ENCODE measurements at regions not wholly inside any gene's neighbourhood (a gene's known extent, or its start where the extent isn't known, plus 50 kb on each side); places are given as distances from the start of the nearest gene placed in this dataset.

GRCh38 chr18:21184396-21184996, 57.5 kb upstream of the GREB1L start:
- Histone ChIP-seq H3K27ac (no peak overlapping the region), H3K4me1 (no peaks in the 10 kb centered on the region), H3K9me3 (no peaks in the 10 kb centered on the region), H3K36me3 (no peaks in the 10 kb centered on the region), H3K9ac (ENCODE audit: low read depth in 2 of 2, low read length in 2 of 2) (no peak overlapping the region), H3K27me3 (no peaks in the 10 kb centered on the region), H3K4me3 (no peak overlapping the region)
- DNase-seq: no peak
- TF ChIP-seq CTCF (IDR thresholded peaks at IDR 0.05): no peak
- intact Hi-C loops (cut with DNase I): loop anchor here (10.0 kb wide), 1 partner anchor 210 kb away; no protein-coding TSS in a partner anchor

- no peak overlapping the region for H3K27ac ChIP-seq
- TF ChIP-seq CTCF (IDR thresholded peaks at IDR 0.05): no peak
- no peaks in the 10 kb centered on the region for H3K27me3 ChIP-seq
- DNase-seq: no peak
- H3K4me3 ChIP-seq: no peak overlapping the region
- intact Hi-C loops (cut with DNase I): loop anchor here (10.0 kb wide), 1 partner anchor 213 kb away; no protein-coding TSS in a partner anchor
- no peaks in the 10 kb centered on the region for H3K9me3 ChIP-seq
- no peaks in the 10 kb centered on the region for H3K36me3 ChIP-seq
- H3K4me1 ChIP-seq: no peaks in the 10 kb centered on the region
- no peak overlapping the region for H3K9ac ChIP-seq (ENCODE audit: low read depth in 2 of 2, low read length in 2 of 2)
Measured at GRCh38 chr18:21187886-21188285, 54.1 kb upstream of the GREB1L start.

- intact Hi-C loops (cut with DNase I): loop anchor here (2.0 kb wide), 1 partner anchor 253 kb away; no protein-coding TSS in a partner anchor
- Histone ChIP-seq H3K27ac (no peak overlapping the region), H3K9ac (ENCODE audit: low read depth in 2 of 2, low read length in 2 of 2) (no peak overlapping the region), H3K4me1 (no peaks in the 10 kb centered on the region), H3K27me3 (no peaks in the 10 kb centered on the region), H3K9me3 (no peaks in the 10 kb centered on the region), H3K36me3 (no peaks in the 10 kb centered on the region), H3K4me3 (no peak overlapping the region)
- DNase-seq: peak; percentile 49
- TF ChIP-seq CTCF (IDR thresholded peaks at IDR 0.05): peak; percentile 46
Measured at GRCh38 chr18:21191596-21192307, 50.3 kb upstream of the GREB1L start.
